Activated CD8-positive, alpha-beta memory T cell treated with anti-CD3 and anti-CD28 coated beads for 24 hours (primary cell): ENCODE measurements at regions not wholly inside any gene's neighbourhood (a gene's known extent, or its start where the extent isn't known, plus 50 kb on each side); places are given as distances from the start of the nearest gene placed in this dataset.
"Not testable (repeated sequence)": the region's sequence is repeated elsewhere in the genome, so short reads cannot be mapped to it uniquely, and the experiment has no call there.

Experiments used
- DNase-seq: peaks from one replicate; pipeline ENCODE4 v3.0.0-alpha.2; 2020

- DNase-seq, result no peak
These were observed 144.0 kb upstream of the TLE3 start for GRCh38 chr15:70241561-70242320.

DNA sequence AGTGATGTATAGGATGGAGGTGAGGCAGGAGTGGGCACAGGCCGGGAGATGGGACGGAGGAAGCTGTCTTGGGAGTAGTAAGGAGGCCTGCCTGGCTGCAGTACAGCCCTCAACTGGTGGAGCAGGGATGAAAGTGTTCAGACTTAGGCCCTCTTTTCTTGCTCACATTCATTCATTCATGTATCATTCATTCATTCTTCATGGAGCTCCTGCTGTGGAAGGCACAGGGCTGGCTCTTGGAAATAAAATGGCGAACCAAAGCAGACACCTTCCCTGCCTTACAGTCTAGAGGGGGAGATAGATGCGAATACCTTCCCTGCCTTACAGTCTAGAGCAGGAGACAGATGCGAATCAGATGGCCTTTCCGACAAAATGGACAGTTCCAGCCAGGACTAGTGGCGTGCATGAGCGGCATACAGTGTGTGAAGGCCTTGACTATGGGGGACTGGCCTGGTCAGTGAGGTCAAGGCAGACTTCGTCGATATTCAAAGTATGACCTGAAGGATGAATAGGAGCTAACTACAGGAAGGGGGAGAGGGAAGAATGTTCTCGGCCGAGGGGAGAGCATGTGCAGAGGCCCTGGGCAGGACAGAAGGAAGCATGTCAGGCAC is 143.2 kb upstream of the TLE3 start:
- DNase-seq, result no peak

- DNase-seq, result no peak
These were observed 142.4 kb upstream of the TLE3 start for GRCh38 chr15:70240082-70240481.

- DNase-seq, result no peak
These were observed 141.2 kb upstream of the TLE3 start for GRCh38 chr15:70238917-70239316.

DNA sequence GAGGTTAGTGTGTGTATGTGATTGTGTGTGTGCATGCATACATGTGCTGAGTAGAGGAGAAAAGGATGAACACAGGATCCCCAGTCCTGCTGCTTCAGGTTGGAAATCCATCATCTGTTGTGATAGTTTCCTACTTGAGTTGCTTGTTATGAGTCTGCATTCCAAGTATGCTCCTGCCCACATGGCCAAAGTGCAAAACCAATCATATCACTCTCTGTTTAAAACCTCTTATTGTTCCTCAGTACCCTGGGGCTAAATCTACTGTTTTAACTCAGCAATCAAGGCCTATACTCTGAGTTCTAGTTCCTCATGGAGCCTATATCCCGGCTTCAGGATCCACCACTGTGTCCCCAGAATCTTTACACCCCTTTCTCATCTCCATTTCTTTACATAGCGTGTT is 139.9 kb upstream of the TLE3 start:
- DNase-seq, result no peak

- no peak for DNase-seq
These were observed 138.8 kb upstream of the TLE3 start for GRCh38 chr15:70236341-70237086.

GRCh38 chr15:70235347-70235746 is 137.6 kb upstream of the TLE3 start:
- DNase-seq, result no peak

- no peak for DNase-seq
These were observed 136.7 kb upstream of the TLE3 start for GRCh38 chr15:70234256-70234905.

DNA sequence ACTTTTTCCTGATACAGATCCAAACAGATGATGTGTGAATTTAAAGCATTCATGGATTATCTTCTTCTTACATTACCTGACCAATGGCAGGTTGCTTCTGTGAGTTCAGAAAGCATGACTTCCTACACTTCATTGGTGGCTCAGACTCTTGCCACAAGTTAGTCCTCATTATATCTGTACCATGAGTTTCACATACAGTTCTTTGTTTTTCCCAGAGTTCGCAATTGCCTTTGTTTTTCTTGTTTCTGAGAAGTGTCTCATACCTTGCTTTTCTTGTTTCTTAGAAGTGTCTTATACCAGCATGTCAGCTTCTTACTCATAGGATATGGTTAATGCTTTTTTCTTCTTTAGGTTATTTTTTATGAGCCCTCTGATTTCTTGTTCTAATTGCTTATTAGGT is 133.8 kb upstream of the TLE3 start:
- no peak for DNase-seq

DNA sequence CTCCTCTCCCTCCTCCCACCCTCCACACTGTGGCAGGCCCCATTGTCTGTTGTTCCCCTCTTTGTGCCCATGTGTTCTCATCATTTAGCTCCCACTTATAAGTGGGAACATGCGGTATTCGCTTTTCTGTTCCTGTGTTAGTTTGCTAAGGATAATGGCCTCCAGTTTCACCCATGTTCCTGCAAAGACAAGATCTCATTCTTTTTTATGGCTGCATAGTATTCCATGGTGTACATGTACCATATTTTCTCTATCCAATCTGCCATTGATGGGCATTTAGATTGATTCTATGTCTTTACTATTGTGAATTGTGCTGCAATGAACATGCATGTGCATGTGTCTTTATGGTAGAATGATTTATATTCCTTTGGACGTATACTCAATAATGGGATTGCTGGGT is 130.2 kb upstream of the TLE3 start:
- DNase-seq, result not testable (repeated sequence)

DNA sequence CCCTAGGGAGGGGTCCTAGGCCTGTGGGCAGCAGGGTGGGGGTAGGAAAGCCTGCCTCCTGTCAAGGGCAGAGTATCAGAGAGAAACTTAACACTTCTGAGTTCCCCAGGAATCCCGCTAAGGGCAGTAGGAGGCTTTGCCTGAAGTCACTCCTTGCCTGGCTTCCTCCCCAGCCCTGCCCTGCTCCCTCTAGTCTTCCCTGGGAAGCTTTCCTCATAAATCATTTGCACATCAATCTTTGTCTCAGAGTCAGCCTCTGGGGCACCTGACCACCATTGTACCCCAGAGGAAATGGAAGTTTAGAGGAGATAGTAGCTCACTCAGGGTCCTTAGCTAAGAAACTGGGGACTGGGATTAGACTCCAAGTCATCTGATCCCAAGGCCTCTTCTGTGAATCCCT is 129.4 kb upstream of the TLE3 start:
- DNase-seq, result no peak

- no peak for DNase-seq
These were observed 128.7 kb upstream of the TLE3 start for GRCh38 chr15:70226337-70226980.

DNA sequence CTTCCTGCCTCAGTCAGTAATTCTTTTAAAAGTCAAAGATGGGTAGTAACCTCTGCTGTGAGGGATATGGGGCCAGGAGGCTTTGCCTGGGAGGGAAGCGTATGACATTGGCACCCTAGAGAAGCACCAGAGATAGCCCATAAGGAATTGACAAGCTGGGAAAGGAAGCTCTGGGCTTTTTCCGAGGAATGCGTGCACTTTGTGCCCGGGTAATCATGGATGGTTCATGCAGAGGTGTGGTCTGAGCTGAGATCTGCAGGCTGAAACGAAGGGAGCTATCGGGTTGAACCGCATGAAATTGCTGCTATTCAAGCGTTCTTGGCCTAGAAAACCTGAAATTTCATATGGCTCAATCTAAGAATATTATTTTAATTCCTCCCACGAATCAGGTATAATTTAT is 127.7 kb upstream of the TLE3 start:
- DNase-seq, result no peak

DNA sequence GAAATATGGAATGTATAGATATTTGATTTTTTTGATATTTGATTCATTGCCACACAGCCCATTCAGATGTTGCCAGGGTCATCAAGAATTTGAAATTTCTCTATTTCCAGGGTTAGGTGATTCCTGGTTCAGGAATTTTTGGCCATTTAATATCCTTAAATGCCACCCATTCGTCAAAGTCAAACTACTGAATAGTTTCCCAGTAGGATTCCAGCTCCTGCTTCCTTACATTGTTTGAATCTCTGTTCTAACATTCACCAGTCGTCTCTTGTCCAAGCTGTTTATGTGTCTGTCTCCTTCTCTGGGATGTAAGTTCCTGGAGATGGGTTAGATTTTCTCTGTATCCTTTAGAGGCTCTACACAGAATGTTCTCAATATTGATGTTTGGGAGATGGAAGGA is 124.9 kb upstream of the TLE3 start:
- no peak for DNase-seq

GRCh38 chr15:70220490-70221096 is 122.9 kb upstream of the TLE3 start:
- no peak for DNase-seq

DNA sequence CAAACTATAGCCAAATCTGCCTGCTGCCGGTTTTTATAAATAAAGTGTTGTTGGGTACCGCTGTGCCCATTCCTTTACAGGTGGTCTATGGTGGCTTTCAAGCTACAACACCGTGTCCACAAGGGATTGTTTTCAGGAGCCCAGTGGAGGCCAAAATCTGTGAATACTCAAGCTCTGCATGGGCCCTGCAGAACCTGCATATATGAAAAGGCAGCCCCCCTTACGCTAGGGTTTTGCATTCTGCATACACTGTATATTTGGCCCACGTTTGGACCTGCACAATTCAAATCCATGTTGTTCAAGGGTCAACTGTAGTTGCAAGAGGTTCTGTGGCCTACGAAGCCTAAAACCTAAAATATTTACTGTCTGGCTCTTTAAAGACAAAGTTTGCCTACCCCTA is 122.2 kb upstream of the TLE3 start:
- DNase-seq, result no peak

DNA sequence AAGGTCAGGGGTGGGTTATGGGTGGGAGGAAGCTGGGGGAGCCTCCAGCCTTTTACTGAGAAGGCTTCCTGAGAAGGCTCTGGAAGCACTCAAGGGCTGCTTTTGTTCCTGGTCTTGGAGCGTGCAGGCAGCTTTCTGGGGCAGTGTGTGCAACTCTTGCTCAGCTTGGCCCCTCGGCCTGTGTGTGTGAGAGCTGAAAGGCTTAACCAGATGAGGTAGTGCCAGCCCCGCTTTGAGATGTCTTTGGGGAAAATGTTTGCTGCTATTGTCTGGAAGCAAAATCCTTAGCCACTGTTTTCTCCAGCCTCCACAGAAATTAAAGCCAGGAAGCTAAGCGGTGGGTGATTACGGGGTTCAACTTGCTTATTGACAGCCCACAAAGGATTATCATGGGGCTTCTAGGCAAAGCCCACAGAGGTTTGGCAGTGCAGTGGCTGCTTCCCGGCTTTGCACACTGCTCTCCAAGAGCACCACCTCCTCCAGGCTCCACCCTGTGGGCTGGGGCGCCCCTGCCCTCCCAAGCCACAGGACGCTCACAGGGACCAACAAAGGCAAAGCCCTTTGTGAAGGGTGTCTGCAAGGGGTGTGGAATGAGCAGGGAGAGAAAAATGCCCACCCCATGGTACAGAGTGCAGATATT is 121.7 kb upstream of the TLE3 start:
- DNase-seq, result no peak

GRCh38 chr15:70217226-70218160 is 119.8 kb upstream of the TLE3 start:
- no peak for DNase-seq

GRCh38 chr15:70215951-70216350 is 118.2 kb upstream of the TLE3 start:
- no peak for DNase-seq

DNA sequence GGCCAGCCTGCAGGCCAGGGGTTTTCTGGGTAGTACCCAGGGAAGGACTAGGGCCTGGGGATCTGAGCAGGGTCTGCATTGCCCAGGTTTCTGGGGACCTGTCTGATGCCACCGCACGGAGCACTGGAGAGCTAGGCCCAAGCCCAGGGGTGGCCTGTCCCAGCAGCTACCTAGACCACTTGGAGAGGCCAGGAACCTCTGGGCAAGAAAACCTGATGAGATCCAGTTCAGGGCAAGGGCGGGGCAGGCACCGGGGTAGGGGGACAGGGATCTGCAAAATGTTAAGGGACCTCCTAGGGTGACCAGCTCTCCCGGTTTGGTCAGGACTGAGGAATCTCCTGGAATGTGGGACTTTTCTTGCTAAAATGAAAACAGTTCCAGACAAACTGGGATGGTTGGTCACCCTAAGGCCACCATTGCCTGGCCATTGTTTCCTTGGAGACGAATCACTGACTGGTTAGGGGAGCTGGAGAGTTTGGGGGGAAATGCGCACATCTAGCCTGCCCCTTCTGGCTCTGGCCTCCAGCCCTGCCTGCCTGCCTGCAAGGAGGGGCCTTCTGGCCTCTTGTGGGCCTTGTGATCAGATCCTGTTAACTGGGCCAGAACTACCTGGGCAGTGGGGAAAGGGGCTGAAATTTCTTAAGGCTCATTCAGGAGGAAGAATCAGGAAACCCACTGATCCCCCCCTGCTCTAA is 117.4 kb upstream of the TLE3 start:
- no peak for DNase-seq
